ENCODE measurements at regions not wholly inside any gene's neighbourhood (a gene's known extent, or its start where the extent isn't known, plus 50 kb on each side); places are given as distances from the start of the nearest gene placed in this dataset.

- Histone ChIP-seq H3K4me1 (ENCODE audit: control insufficient read depth, extremely low read depth, insufficient read depth, low read length) (peaks cover 13% of the 10 kb centered on the region), H3K27ac (ENCODE audit: insufficient read depth, low read length) (no peak overlapping the region), H2AFZ (ENCODE audit: low read length) (no peak overlapping the region), H3K79me2 (ENCODE audit: control insufficient read depth, insufficient read depth, low read length) (no peaks in the 10 kb centered on the region), H3K4me2 (ENCODE audit: extremely low read depth, insufficient read depth, low read length) (no peak overlapping the region), H3K36me3 (ENCODE audit: control insufficient read depth, insufficient read depth, low read length) (no peaks in the 10 kb centered on the region), H3K9me3 (ENCODE audit: control insufficient read depth, insufficient read depth, low read depth, low read length) (no peaks in the 10 kb centered on the region), H3K9ac (ENCODE audit: insufficient read depth, low read length) (no peak overlapping the region), H3K4me3 (replicated peaks in 1 of 4; ENCODE audit: control extremely low read depth in 1 of 4, insufficient read depth in 1 of 4, low read depth in 3 of 4, low read length in 4 of 4) (no peak overlapping the region), H4K20me1 (ENCODE audit: control insufficient read depth, extremely low read depth, insufficient read depth, low read length) (no peaks in the 10 kb centered on the region), H3K27me3 (ENCODE audit: control insufficient read depth, insufficient read depth, low read length) (peaks cover 6% of the 10 kb centered on the region)
- no peak for DNase-seq (ENCODE audit: low read depth in 2 of 2)
- TF ChIP-seq CTCF (conservative IDR thresholded peaks at IDR 0.05 in 1 of 2, IDR thresholded peaks at IDR 0.05 in 1 of 2; ENCODE audit: low read depth in 1 of 2, low read length in 2 of 2) (no peak), EZH2 (IDR thresholded peaks at IDR 0.05; ENCODE audit: low read length, missing control alignments) (no peak)
Observed at GRCh38 chr6:897528-898207, 204.7 kb upstream of the EXOC2 start.

GRCh38 chr6:894274-894673 is 201.3 kb upstream of the EXOC2 start:
- no peak overlapping the region for H3K4me3 ChIP-seq (replicated peaks in 1 of 4; ENCODE audit: control extremely low read depth in 1 of 4, insufficient read depth in 1 of 4, low read depth in 3 of 4, low read length in 4 of 4)
- H3K27ac ChIP-seq (ENCODE audit: insufficient read depth, low read length) = no peak overlapping the region
- H3K79me2 ChIP-seq (ENCODE audit: control insufficient read depth, insufficient read depth, low read length) = no peaks in the 10 kb centered on the region
- no peak for DNase-seq (ENCODE audit: low read depth in 2 of 2)
- no peaks in the 10 kb centered on the region for H3K4me1 ChIP-seq (ENCODE audit: control insufficient read depth, extremely low read depth, insufficient read depth, low read length)
- no peak overlapping the region for H3K4me2 ChIP-seq (ENCODE audit: extremely low read depth, insufficient read depth, low read length)
- no peaks in the 10 kb centered on the region for H3K9me3 ChIP-seq (ENCODE audit: control insufficient read depth, insufficient read depth, low read depth, low read length)
- H3K36me3 ChIP-seq (ENCODE audit: control insufficient read depth, insufficient read depth, low read length) = no peaks in the 10 kb centered on the region
- no peak overlapping the region for H3K9ac ChIP-seq (ENCODE audit: insufficient read depth, low read length)
- no peak for TF ChIP-seq CTCF (conservative IDR thresholded peaks at IDR 0.05 in 1 of 2, IDR thresholded peaks at IDR 0.05 in 1 of 2; ENCODE audit: low read depth in 1 of 2, low read length in 2 of 2)
- no peak for TF ChIP-seq EZH2 (IDR thresholded peaks at IDR 0.05; ENCODE audit: low read length, missing control alignments)
- peaks cover 6% of the 10 kb centered on the region for H3K27me3 ChIP-seq (ENCODE audit: control insufficient read depth, insufficient read depth, low read length)
- no peaks in the 10 kb centered on the region for H4K20me1 ChIP-seq (ENCODE audit: control insufficient read depth, extremely low read depth, insufficient read depth, low read length)
- H2AFZ ChIP-seq (ENCODE audit: low read length) = no peak overlapping the region

- Histone ChIP-seq H2AFZ (ENCODE audit: low read length) (no peak overlapping the region), H3K4me3 (replicated peaks in 1 of 4; ENCODE audit: control extremely low read depth in 1 of 4, insufficient read depth in 1 of 4, low read depth in 3 of 4, low read length in 4 of 4) (no peak overlapping the region), H3K4me2 (ENCODE audit: extremely low read depth, insufficient read depth, low read length) (no peak overlapping the region), H3K27ac (ENCODE audit: insufficient read depth, low read length) (no peak overlapping the region), H3K36me3 (ENCODE audit: control insufficient read depth, insufficient read depth, low read length) (no peaks in the 10 kb centered on the region), H4K20me1 (ENCODE audit: control insufficient read depth, extremely low read depth, insufficient read depth, low read length) (no peaks in the 10 kb centered on the region), H3K9me3 (ENCODE audit: control insufficient read depth, insufficient read depth, low read depth, low read length) (no peaks in the 10 kb centered on the region), H3K4me1 (ENCODE audit: control insufficient read depth, extremely low read depth, insufficient read depth, low read length) (no peaks in the 10 kb centered on the region), H3K9ac (ENCODE audit: insufficient read depth, low read length) (no peak overlapping the region), H3K27me3 (ENCODE audit: control insufficient read depth, insufficient read depth, low read length) (no peaks in the 10 kb centered on the region), H3K79me2 (ENCODE audit: control insufficient read depth, insufficient read depth, low read length) (no peaks in the 10 kb centered on the region)
- no peak for DNase-seq (ENCODE audit: low read depth in 2 of 2)
- TF ChIP-seq EZH2 (IDR thresholded peaks at IDR 0.05; ENCODE audit: low read length, missing control alignments) (no peak), CTCF (conservative IDR thresholded peaks at IDR 0.05 in 1 of 2, IDR thresholded peaks at IDR 0.05 in 1 of 2; ENCODE audit: low read depth in 1 of 2, low read length in 2 of 2) (no peak)
Observed at GRCh38 chr6:890995-891394, 198.1 kb upstream of the EXOC2 start.
